ENCODE measurements at regions not wholly inside any gene's neighbourhood (a gene's known extent, or its start where the extent isn't known, plus 50 kb on each side); places are given as distances from the start of the nearest gene placed in this dataset.
"Not testable (repeated sequence)": the region's sequence is repeated elsewhere in the genome, so short reads cannot be mapped to it uniquely, and the experiment has no call there.

DNA sequence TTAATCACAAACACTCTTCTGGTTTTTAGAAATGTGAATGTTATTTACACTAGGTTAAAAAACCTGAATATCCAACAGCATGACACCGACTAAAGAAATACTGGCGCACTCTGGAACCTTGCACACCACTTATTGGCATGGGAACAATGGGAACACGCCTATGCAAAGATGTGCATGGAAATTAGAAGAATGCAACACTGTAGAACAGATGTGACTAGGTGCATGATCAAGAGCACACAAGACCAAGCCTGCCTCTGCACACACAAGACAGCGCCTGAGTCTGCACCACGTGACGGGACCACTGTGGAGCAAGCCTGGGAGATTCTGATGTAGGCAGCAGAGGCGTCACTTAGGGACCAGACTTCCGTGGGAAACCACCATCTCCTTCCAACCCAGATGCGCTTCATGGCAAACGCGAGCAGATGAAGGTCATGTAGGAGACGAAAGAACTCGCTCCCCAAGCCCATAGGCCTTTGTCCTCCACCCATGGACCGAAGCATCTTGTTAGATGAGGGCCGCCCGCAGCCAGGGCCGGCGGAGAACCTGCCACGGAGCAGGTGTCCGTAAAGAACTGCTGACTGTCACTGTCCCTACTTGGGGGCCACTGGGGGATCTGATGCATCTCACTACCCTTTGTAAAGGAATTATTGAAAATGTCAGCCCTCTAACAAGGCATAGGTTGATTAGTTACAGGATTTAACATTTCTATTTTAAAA, 159.6 kb upstream of the FAM20C start:
- TF ChIP-seq POLR2AphosphoS5, EP300 (IDR thresholded peaks at IDR 0.05): not testable (repeated sequence)
- TF ChIP-seq, protein P1, sequence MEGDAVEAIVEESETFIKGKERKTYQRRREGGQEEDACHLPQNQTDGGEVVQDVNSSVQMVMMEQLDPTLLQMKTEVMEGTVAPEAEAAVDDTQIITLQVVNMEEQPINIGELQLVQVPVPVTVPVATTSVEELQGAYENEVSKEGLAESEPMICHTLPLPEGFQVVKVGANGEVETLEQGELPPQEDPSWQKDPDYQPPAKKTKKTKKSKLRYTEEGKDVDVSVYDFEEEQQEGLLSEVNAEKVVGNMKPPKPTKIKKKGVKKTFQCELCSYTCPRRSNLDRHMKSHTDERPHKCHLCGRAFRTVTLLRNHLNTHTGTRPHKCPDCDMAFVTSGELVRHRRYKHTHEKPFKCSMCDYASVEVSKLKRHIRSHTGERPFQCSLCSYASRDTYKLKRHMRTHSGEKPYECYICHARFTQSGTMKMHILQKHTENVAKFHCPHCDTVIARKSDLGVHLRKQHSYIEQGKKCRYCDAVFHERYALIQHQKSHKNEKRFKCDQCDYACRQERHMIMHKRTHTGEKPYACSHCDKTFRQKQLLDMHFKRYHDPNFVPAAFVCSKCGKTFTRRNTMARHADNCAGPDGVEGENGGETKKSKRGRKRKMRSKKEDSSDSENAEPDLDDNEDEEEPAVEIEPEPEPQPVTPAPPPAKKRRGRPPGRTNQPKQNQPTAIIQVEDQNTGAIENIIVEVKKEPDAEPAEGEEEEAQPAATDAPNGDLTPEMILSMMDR (IDR thresholded peaks at IDR 0.05), result not testable (repeated sequence)
